ENCODE measurements at regions not wholly inside any gene's neighbourhood (a gene's known extent, or its start where the extent isn't known, plus 50 kb on each side); places are given as distances from the start of the nearest gene placed in this dataset.
A peak's percentile ranks its signal among the peaks of the same experiment; 100 is the strongest.

DNA sequence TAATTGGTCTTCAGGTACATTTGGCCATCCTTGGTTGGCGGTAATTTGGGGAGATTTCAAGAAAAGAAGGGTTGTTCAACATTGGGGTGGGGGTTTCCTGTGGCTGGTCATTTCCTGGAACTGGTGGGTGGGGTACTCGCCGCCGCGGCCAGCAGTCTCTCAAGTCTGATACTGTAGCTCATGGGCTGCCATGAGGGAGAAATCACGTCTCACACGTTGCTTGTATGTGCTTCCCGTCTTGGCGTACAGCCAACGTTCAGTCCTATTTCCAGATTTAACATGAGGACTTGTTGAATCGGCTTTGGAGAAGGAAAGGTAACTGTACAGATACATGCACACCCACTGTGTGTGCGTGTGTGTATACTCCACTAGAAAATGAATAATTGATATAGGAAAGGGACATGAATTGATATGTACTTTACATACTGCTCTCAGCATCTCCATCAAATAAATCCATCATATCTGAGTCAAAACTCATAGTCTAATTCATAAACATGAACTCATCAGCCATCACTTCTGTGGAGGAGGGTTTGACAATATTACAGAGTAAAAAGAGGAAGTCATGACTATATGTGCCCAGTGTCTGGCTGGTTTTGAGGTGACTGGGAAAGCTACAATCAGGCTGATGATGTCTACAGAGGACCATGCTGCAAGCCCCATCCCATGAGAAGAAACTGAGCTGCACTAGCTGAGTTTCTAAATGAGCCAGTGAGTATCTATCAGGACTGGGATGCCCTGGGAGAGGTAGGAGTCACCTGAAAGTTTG lies 418.1 kb downstream of the TSHZ3 start:
- in situ Hi-C loops (cut with MboI; ENCODE audit: low pct_unique_long_range_greater_than_20kb in 2 of 9, low sequenced_read_pairs in 9 of 9, unreplicated experiment in 9 of 9) = no loop called here
- no peak for ATAC-seq (replicated peaks in 6 of 8)
- H3K4me1 ChIP-seq (replicated peaks in 1 of 2) = no peaks in the 10 kb centered on the region
- 13 to 98% (median 82%) methylated on average over 2 to 9 of the region's 12 CpGs; no CpG with 5 or more reads in 3 of the 10 experiments for WGBS, 10 experiments
- no peak overlapping the region for H3K27ac ChIP-seq
- no peak overlapping the region for H3K4me3 ChIP-seq

DNA sequence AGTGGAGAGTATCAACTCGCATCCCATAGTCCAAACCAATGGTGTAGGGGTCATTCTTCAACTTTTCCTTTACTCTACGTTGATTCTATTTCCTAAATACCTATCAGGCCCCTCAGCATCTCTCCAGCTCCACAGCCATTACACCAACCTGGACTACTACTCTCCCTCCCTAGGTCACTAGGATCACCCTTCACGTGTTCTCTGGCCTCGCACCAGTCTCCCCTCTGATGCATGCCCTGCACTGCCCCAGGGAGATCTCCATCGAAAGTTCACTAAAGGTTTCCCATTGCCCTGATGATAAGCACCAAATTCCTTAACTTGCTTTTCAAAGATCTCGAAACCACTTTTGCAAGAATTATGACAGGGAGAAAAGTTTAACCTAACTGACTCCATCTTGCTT lies 421.5 kb downstream of the TSHZ3 start:
- WGBS, 10 experiments = 12 to 95% (median 57%) methylated on average over 4 to 6 of the region's 6 CpGs; no CpG with 5 or more reads in 2 of the 10 experiments
- Histone ChIP-seq H3K4me1 (replicated peaks in 1 of 2) (no peaks in the 10 kb centered on the region), H3K4me3 (no peak overlapping the region), H3K27ac (no peak overlapping the region)
- ATAC-seq (replicated peaks in 6 of 8) = no peak
- in situ Hi-C loops (cut with MboI; ENCODE audit: low pct_unique_long_range_greater_than_20kb in 2 of 9, low sequenced_read_pairs in 9 of 9, unreplicated experiment in 9 of 9) = no loop called here

DNA sequence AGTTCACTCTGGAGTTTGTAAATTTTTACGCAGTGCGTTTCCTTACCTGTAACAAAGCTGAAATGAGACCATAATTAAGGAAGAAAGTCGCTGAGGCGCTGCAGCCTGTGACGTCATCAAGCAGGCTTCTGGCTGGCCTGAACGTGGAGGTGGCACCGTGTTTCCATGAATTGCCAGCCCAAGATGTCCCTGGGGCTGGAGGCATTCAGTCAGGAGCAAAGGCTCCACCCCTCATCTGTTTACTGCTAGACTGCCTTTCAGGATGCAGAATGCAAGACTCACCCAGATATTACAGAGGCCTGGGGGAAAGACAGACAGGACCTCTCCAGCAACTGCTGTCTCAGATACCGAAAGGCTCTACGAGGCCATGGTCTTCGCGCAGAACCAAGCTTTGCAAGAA lies 424.6 kb downstream of the TSHZ3 start:
- in situ Hi-C loops (cut with MboI; ENCODE audit: low pct_unique_long_range_greater_than_20kb in 2 of 9, low sequenced_read_pairs in 9 of 9, unreplicated experiment in 9 of 9) = no loop called here
- 0 to 100% (median 82%) methylated on average over 1 to 11 of the region's 11 CpGs for WGBS, 10 experiments
- ATAC-seq (replicated peaks in 6 of 8) = peak in 3 of 8 experiments; percentile 34 to 86 (median 64)

DNA sequence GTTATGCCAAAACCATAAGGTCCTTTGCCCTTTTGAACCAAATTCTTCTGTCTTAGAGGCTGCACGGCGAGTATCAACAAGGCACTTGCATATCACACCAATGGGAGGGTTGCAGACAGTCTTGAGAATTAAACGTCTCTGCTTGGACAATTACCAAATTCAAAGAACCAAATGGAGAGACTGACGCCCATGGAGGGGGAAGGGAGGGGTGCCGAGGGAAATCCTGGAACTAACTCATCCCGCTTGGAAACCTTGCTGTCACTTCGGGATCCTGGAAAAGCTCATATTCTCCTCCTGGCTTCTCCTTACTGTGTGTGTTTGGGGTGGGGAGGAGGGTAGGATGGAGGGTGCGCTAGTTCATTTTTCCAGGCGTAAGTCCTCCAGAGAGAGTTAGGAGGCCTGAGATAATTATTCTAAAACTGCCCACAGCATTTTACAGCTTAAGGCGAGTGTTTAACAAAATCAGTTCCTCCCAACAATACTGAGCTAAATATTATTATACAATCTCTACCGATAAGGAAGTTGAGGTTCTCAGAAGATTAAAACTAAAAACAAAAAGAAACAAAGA lies 425.1 kb downstream of the TSHZ3 start:
- H3K4me1 ChIP-seq (replicated peaks in 1 of 2) = peaks cover 10 to 11% of the 10 kb centered on the region in 2 donors
- no peak overlapping the region for H3K27ac ChIP-seq
- no peak overlapping the region for H3K4me3 ChIP-seq
- in situ Hi-C loops (cut with MboI; ENCODE audit: low pct_unique_long_range_greater_than_20kb in 2 of 9, low sequenced_read_pairs in 9 of 9, unreplicated experiment in 9 of 9) = no loop called here
- ATAC-seq (replicated peaks in 6 of 8) = peak in 2 of 8 experiments; percentile 56 to 59
- 0 to 100% (median 84%) methylated on average over 1 to 11 of the region's 11 CpGs for WGBS, 10 experiments

More for the DNA sequence above, 424.6 kb downstream of the TSHZ3 start:
- Histone ChIP-seq H3K4me1 (replicated peaks in 1 of 2) (peaks cover 6 to 7% of the 10 kb centered on the region in 2 donors), H3K4me3 (no peak overlapping the region), H3K27ac (no peak overlapping the region)

DNA sequence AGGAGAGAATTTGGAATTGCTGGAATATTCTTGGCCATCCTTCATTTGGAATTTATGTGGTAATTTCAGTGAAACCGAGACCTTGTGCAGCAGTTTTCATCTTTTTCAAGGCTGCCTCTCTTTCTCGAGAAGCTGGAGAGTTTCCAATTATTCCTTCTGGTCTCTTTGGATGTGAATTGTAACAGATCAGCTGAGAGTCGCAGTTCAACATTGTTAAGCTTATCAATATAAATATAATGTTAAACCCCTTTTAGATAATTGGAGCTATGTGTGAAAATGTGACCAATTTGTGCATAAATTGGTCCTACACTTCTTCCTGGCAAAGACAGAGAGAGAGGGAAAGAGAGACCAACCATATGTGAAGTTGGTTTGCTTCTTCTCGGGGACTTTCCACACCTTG lies 425.6 kb downstream of the TSHZ3 start:
- WGBS, 10 experiments = 0 to 100% (median 86%) methylated on average over 1 to 4 of the region's 4 CpGs; no CpG with 5 or more reads in 1 of the 10 experiments

DNA sequence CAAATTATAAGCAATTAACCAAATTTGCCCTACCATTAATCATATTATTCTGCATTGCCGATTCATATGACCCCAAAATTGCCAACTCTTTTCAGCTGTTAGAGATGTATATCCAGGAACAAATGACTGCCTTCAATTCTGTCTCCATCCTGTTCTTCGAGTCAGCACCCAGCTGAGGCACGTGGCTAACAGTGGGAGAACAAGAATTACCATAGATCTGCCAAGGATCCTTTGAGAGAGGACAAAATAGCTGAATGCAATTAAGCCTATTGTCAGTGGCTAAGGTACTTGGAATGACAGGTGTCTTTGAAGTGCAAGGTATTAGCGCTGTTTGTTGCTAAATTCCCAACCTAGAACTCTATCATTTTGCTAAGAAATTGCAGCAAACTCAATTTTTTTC lies 426.1 kb downstream of the TSHZ3 start:
- Histone ChIP-seq H3K4me1 (replicated peaks in 1 of 2) (peaks cover 10 to 12% of the 10 kb centered on the region in 2 donors), H3K27ac (no peak overlapping the region), H3K4me3 (no peak overlapping the region)
- 0 to 100% (median 37%) methylated on average over 1 to 4 of the region's 4 CpGs; no CpG with 5 or more reads in 3 of the 10 experiments for WGBS, 10 experiments
- ATAC-seq (replicated peaks in 6 of 8) = no peak
- in situ Hi-C loops (cut with MboI; ENCODE audit: low pct_unique_long_range_greater_than_20kb in 2 of 9, low sequenced_read_pairs in 9 of 9, unreplicated experiment in 9 of 9) = no loop called here

More for the DNA sequence above, 425.6 kb downstream of the TSHZ3 start:
- Histone ChIP-seq H3K4me1 (replicated peaks in 1 of 2) (peaks cover 10 to 12% of the 10 kb centered on the region in 2 donors), H3K27ac (no peak overlapping the region), H3K4me3 (no peak overlapping the region)
- ATAC-seq (replicated peaks in 6 of 8) = no peak
- in situ Hi-C loops (cut with MboI; ENCODE audit: low pct_unique_long_range_greater_than_20kb in 2 of 9, low sequenced_read_pairs in 9 of 9, unreplicated experiment in 9 of 9) = no loop called here

DNA sequence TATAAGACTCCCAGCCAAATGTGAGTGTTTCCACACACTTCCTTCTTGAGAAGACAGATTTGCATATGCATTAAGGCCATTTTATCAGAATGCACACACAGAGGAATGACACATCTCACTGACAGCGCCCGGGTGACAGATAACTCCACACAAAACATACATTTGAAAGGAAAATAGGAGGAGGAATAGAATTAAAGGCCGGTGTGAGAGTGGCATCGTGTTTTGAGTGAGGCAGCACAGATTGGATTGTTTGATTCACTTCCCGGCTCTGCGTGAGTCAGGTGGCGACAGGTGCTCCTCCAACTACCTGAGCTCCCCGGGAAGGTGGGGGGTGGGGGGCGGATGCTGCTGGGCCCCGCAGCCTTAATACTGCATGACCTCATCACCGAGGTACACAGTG lies 429.0 kb downstream of the TSHZ3 start:
- Histone ChIP-seq H3K27ac (no peak overlapping the region), H3K4me3 (no peak overlapping the region), H3K4me1 (replicated peaks in 1 of 2) (peaks cover 17 to 24% of the 10 kb centered on the region in 2 donors)
- 0 to 89% (median 45%) methylated on average over 1 to 7 of the region's 11 CpGs; no CpG with 5 or more reads in 4 of the 10 experiments for WGBS, 10 experiments
- in situ Hi-C loops (cut with MboI; ENCODE audit: low pct_unique_long_range_greater_than_20kb in 2 of 9, low sequenced_read_pairs in 9 of 9, unreplicated experiment in 9 of 9) = no loop called here
- peak; percentile 31 to 84 (median 60) for ATAC-seq (replicated peaks in 6 of 8)

DNA sequence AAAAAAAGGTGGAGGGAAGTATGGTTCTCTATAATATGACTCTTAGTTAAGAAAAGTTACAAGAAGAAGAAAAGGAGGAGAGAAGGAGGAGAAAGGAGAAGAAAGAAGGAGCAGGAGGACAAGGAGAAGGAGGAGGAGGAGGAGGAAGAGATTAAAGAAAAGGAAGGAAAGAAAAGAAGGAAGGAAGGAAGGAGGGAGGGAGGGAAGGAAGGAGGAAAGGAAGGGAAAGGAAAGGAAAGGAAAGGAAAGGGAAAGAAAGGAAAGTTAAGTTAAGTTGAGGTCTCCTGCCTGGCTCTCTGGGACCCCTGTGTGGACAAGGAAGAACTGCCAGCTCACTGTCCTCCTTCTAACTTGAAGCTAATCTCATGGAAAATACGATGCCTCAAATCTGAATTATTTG lies 429.5 kb downstream of the TSHZ3 start:
- H3K27ac ChIP-seq = no peak overlapping the region
- ATAC-seq (replicated peaks in 6 of 8) = peak in 1 of 8 experiments; percentile 23
- in situ Hi-C loops (cut with MboI; ENCODE audit: low pct_unique_long_range_greater_than_20kb in 2 of 9, low sequenced_read_pairs in 9 of 9, unreplicated experiment in 9 of 9) = no loop called here
- no peak overlapping the region for H3K4me3 ChIP-seq
- peaks cover 22 to 24% of the 10 kb centered on the region in 2 donors for H3K4me1 ChIP-seq (replicated peaks in 1 of 2)
- WGBS, 10 experiments = 0 to 70% (median 20%) methylated on average over 1 of the region's 1 CpG; no CpG with 5 or more reads in 3 of the 10 experiments

DNA sequence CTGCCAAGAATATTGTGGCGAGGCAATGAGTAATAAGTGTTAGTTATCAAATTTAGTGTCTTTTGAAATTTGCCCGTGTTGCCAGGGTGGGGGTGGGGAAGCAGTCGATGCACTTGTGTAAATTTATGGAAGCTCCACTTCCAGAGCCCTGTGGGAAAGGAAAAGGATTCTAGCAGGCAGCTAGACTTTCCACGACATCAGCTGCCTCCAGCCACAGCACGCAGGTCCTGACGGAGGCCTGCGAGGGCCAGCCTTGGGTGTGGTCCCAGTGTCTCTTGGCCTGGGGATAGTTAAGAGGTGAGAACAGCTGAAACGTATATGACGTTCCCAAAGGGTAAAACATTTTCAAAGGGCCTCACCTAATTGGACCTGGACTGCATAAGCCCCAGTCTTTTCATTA lies 433.0 kb downstream of the TSHZ3 start:
- Histone ChIP-seq H3K4me3 (no peak overlapping the region), H3K4me1 (replicated peaks in 1 of 2) (peaks cover 25 to 31% of the 10 kb centered on the region in 2 donors), H3K27ac (no peak overlapping the region)
- ATAC-seq (replicated peaks in 6 of 8) = peak in 7 of 8 experiments; percentile 43 to 71 (median 45)
- in situ Hi-C loops (cut with MboI; ENCODE audit: low pct_unique_long_range_greater_than_20kb in 2 of 9, low sequenced_read_pairs in 9 of 9, unreplicated experiment in 9 of 9) = no loop called here
- WGBS, 10 experiments = 4 to 75% (median 31%) methylated on average over 1 to 5 of the region's 9 CpGs; no CpG with 5 or more reads in 4 of the 10 experiments

DNA sequence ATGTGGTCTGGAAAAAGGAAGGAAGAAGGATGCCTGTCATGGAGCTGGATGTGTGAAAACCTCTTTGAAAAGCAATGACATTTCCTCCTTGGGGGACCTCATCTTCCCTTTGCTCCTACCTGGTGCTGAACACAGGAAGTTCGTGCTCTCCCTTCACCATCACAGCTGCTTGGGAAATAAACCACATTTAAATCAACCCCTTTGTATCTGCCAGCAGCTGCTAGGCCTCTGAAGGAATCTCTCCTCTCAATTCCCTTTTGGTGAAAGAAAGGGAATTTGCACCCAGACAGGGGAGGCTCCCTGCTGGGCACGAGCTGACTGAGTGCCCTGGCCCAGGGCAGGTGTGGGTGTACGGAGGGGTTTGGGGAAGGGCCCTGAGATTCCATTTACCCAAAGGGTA lies 437.7 kb downstream of the TSHZ3 start:
- Histone ChIP-seq H3K4me3 (no peak overlapping the region), H3K27ac (no peak overlapping the region), H3K4me1 (replicated peaks in 1 of 2) (peaks cover 36 to 58% of the 10 kb centered on the region in 2 donors)
- 17 to 100% (median 63%) methylated on average over 1 of the region's 3 CpGs; no CpG with 5 or more reads in 5 of the 10 experiments for WGBS, 10 experiments
- ATAC-seq (replicated peaks in 6 of 8) = no peak
- in situ Hi-C loops (cut with MboI; ENCODE audit: low pct_unique_long_range_greater_than_20kb in 2 of 9, low sequenced_read_pairs in 9 of 9, unreplicated experiment in 9 of 9) = no loop called here

DNA sequence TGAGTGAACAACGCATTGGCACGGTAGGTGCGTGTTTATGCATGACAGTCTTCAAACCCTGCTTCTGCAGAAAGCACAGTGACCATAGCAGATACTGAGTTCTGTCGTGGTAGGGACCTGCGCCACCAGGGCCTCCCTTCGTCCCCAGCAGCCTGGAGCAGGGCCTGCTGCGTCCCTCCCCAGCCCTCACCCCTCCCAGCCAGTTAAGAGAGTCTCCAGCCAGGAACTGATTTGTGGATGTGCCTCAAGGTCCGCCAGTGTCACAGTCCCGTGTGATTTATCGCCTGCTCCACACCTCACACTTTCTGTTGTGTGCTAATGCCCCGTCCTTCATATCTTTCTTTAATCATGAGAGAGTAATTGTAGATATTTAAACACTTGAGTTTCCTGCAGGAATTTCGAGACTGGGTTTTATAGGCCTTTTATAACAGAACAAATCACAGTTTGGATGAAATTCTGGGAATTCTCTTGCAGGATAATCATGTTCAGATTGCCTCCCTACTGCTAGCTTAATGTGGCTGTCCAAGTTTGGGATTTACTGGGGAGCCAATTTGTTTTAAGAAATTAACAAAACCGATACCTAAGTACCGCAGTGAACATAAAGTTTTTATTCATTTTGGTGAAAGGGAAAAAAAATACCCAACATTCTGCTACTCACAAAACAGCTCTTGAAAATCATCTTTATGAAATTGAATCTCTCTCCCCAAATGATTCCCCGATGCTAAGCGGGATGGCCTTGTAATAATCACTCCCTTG lies 438.6 kb downstream of the TSHZ3 start:
- Histone ChIP-seq H3K4me3 (no peak overlapping the region), H3K27ac (peak overlapping the region; percentile 24 to 40), H3K4me1 (replicated peaks in 1 of 2) (peaks cover 32 to 52% of the 10 kb centered on the region in 2 donors)
- in situ Hi-C loops (cut with MboI; ENCODE audit: low pct_unique_long_range_greater_than_20kb in 2 of 9, low sequenced_read_pairs in 9 of 9, unreplicated experiment in 9 of 9) = no loop called here
- peak in 5 of 8 experiments; percentile 83 to 98 (median 94) for ATAC-seq (replicated peaks in 6 of 8)
- WGBS, 10 experiments = 0 to 100% (median 63%) methylated on average over 1 to 11 of the region's 16 CpGs

DNA sequence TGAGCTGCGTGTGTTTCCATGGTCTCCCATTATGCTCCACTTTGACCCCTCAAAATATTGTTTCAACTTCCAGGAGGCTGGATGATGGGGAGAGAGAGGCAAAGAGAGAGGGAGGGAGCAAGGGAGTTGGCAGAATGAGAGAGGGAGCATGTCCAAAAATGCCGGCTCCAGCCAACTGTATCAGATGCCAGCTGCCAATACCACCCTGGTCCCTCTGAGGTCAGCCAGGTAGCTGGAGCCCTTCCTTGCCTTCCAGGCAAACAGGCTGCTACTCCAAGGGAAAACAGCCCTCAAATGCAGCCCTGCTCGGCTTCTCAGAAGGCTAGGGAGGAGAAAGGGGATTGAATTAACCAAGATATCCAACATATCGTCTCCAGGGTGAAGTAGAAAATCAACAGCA lies 440.0 kb downstream of the TSHZ3 start:
- Histone ChIP-seq H3K4me3 (no peak overlapping the region), H3K27ac (peak overlapping the region in 1 of 2 donors; percentile 16), H3K4me1 (replicated peaks in 1 of 2) (peaks cover 24 to 47% of the 10 kb centered on the region in 2 donors)
- in situ Hi-C loops (cut with MboI; ENCODE audit: low pct_unique_long_range_greater_than_20kb in 2 of 9, low sequenced_read_pairs in 9 of 9, unreplicated experiment in 9 of 9) = no loop called here
- WGBS, 10 experiments = 60 to 100% (median 80%) methylated on average over 1 to 3 of the region's 4 CpGs; no CpG with 5 or more reads in 3 of the 10 experiments
- ATAC-seq (replicated peaks in 6 of 8) = no peak

DNA sequence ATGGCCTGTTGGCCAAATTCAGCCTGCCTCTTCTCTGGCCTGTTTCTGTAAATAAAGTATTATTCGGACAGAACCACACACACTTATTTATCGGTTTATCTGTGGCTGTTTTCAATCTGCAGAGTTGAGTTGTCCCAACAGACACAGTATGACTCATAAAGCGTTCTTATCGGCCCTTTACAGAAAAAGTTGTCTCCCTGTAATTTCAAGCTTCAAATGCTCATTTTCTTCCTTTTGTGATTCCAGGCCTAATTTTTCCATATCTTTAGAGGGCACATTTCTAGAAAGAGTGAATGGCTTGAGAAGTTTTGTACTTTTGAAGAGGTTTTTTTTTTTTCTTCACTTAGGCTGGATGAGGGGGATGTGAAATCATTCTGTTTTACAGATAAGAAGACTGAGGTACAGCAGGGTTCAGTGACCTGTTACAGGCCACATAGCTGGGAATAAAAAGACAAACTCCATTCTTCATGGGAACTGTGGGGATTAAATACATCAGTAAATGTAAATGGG lies 440.9 kb downstream of the TSHZ3 start:
- H3K4me1 ChIP-seq (replicated peaks in 1 of 2) = peaks cover 24 to 47% of the 10 kb centered on the region in 2 donors
- no peak overlapping the region for H3K27ac ChIP-seq
- 38 to 100% (median 87%) methylated on average over 2 to 4 of the region's 4 CpGs; no CpG with 5 or more reads in 3 of the 10 experiments for WGBS, 10 experiments
- no peak overlapping the region for H3K4me3 ChIP-seq
- no peak for ATAC-seq (replicated peaks in 6 of 8)
- in situ Hi-C loops (cut with MboI; ENCODE audit: low pct_unique_long_range_greater_than_20kb in 2 of 9, low sequenced_read_pairs in 9 of 9, unreplicated experiment in 9 of 9) = no loop called here

Measured in motor neuron (in vitro differentiated cells).